BLaER1 treated with 17β-estradiol and CSF1 and Interleukin-3, amounts not matched to agents 10 nM and 100 nM (cell line): ENCODE measurements at regions not wholly inside any gene's neighbourhood (a gene's known extent, or its start where the extent isn't known, plus 50 kb on each side); places are given as distances from the start of the nearest gene placed in this dataset.
"Not testable (repeated sequence)": the region's sequence is repeated elsewhere in the genome, so short reads cannot be mapped to it uniquely, and the experiment has no call there.

Experiments used
- H3K27ac ChIP-seq, 11 experiments: shearing (Covaris generic); formaldehyde crosslinking; 2 replicates each; pipeline ENCODE4 v1.8.1; 2022
- H3K27me3 ChIP-seq, 11 experiments: shearing (Covaris generic); formaldehyde crosslinking; 2 replicates each; pipeline ENCODE4 v1.8.1; 2022
- H3K36me3 ChIP-seq, 11 experiments: shearing (Covaris generic); formaldehyde crosslinking; 2 replicates each; pipeline ENCODE4 v1.8.1; 2022
- H3K4me1 ChIP-seq, 10 experiments: shearing (Covaris generic); formaldehyde crosslinking; 2 replicates each; pipeline ENCODE4 v1.8.1; 2022
- H3K4me2 ChIP-seq, 11 experiments: shearing (Covaris generic); formaldehyde crosslinking; 2 replicates each; pipeline ENCODE4 v1.8.1; 2022
- H3K4me3 ChIP-seq, 10 experiments: shearing (Covaris generic); formaldehyde crosslinking; 2 replicates each; pipeline ENCODE4 v1.8.1; 2022
- H3K9ac ChIP-seq, 11 experiments: shearing (Covaris generic); formaldehyde crosslinking; 2 replicates each; pipeline ENCODE4 v1.8.1; 2022
- H3K9me3 ChIP-seq, 11 experiments: shearing (Covaris generic); formaldehyde crosslinking; replicated peaks in 1 of 11; 2 replicates each; pipeline ENCODE4 v1.8.1; 2022
- H4K20me1 ChIP-seq, 11 experiments: shearing (Covaris generic); formaldehyde crosslinking; 2 replicates each; pipeline ENCODE4 v1.8.1; 2022
- Cebpa-rat ChIP-seq, 11 experiments: shearing (Covaris generic); IDR thresholded peaks; 2 replicates each; pipeline ENCODE4 v1.8.1; 2022

DNA sequence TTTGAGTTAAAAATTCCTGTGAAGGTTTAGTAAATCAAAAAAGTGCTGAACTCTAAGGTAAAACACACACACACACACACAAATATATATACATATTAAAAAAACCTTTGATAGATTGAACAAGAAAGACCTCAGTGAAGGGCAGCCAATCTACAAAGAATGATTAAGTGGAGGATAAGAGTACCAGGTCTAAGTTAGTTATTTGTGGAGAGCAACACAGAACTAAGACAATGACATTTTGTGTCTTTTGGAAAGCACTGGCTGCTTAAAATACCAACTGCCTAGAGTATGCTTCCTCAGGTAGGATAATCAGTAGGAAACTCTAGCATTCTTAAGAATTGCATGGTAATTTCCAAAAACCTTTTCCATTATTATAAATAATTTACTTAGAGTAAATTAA, 481.4 kb upstream of the SYT4 start:
- Histone ChIP-seq H3K9ac (no peak overlapping the region), H3K4me2 (no peak overlapping the region), H4K20me1 (no peaks in the 10 kb centered on the region), H3K36me3 (no peaks in the 10 kb centered on the region), H3K9me3 (no peaks in the 10 kb centered on the region), H3K4me3 (no peak overlapping the region), H3K4me1 (peaks cover 0 to 19% (median 0%) of the 10 kb centered on the region in 10 experiments; a peak in 6 of 20 replicates), H3K27me3 (no peaks in the 10 kb centered on the region), H3K27ac (no peak overlapping the region)
- TF ChIP-seq Cebpa-rat (IDR thresholded peaks at IDR 0.05), result no peak

GRCh38 chr18:43760010-43760409, 482.7 kb upstream of the SYT4 start:
- TF ChIP-seq Cebpa-rat (IDR thresholded peaks at IDR 0.05), result no peak
- no peak overlapping the region for H3K9ac ChIP-seq
- no peak overlapping the region for H3K4me3 ChIP-seq
- no peak overlapping the region for H3K27ac ChIP-seq
- H3K36me3 ChIP-seq, result no peaks in the 10 kb centered on the region
- no peaks in the 10 kb centered on the region for H4K20me1 ChIP-seq
- peaks cover 0 to 19% (median 0%) of the 10 kb centered on the region in 10 experiments; a peak in 6 of 20 replicates for H3K4me1 ChIP-seq
- no peak overlapping the region for H3K4me2 ChIP-seq
- H3K27me3 ChIP-seq, result no peaks in the 10 kb centered on the region
- H3K9me3 ChIP-seq, result no peaks in the 10 kb centered on the region

GRCh38 chr18:43772907-43773306, 495.6 kb upstream of the SYT4 start:
- no peaks in the 10 kb centered on the region for H3K27me3 ChIP-seq
- H3K9ac ChIP-seq, result no peak overlapping the region
- no peaks in the 10 kb centered on the region for H3K36me3 ChIP-seq
- H3K9me3 ChIP-seq, result no peaks in the 10 kb centered on the region
- H3K27ac ChIP-seq, result no peak overlapping the region
- no peak overlapping the region for H3K4me3 ChIP-seq
- no peak overlapping the region for H3K4me2 ChIP-seq
- no peaks in the 10 kb centered on the region for H3K4me1 ChIP-seq
- H4K20me1 ChIP-seq, result no peaks in the 10 kb centered on the region
- TF ChIP-seq Cebpa-rat (IDR thresholded peaks at IDR 0.05), result no peak

DNA sequence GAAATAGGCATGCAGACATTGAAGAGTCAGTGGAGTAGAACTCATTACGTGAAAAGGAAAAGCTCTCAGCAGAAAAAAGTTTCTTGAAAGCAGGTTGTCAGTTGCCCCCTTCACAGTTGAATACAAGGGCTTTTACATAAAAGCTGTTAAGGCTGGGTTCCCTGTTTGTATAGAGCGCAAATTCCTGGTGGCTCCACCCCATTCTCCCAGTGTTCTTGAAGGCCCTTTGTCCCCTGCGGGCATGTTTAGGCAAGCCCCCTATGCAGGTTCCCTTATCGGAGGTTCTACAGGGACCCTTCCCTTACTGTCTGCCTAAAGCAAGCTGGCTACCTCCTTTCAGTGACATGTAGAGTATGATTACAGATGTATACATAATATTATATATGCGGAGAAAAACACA, 497.2 kb upstream of the SYT4 start:
- TF ChIP-seq Cebpa-rat (IDR thresholded peaks at IDR 0.05), result no peak
- Histone ChIP-seq H3K4me2 (no peak overlapping the region), H3K36me3 (no peaks in the 10 kb centered on the region), H4K20me1 (no peaks in the 10 kb centered on the region), H3K9me3 (no peaks in the 10 kb centered on the region), H3K4me3 (no peak overlapping the region), H3K4me1 (no peaks in the 10 kb centered on the region), H3K27ac (no peak overlapping the region), H3K27me3 (no peaks in the 10 kb centered on the region), H3K9ac (no peak overlapping the region)

GRCh38 chr18:43775591-43775990, 498.3 kb upstream of the SYT4 start:
- Histone ChIP-seq H3K36me3 (no peaks in the 10 kb centered on the region), H3K27ac (no peak overlapping the region), H3K27me3 (no peaks in the 10 kb centered on the region), H3K4me3 (no peak overlapping the region), H3K9me3 (no peaks in the 10 kb centered on the region), H3K9ac (no peak overlapping the region), H4K20me1 (no peaks in the 10 kb centered on the region), H3K4me1 (no peaks in the 10 kb centered on the region), H3K4me2 (no peak overlapping the region)
- no peak for TF ChIP-seq Cebpa-rat (IDR thresholded peaks at IDR 0.05)

- H3K4me1 ChIP-seq, result no peaks in the 10 kb centered on the region
- H3K9me3 ChIP-seq, result no peaks in the 10 kb centered on the region
- no peak overlapping the region for H3K27ac ChIP-seq
- no peak overlapping the region for H3K9ac ChIP-seq
- H3K36me3 ChIP-seq, result no peaks in the 10 kb centered on the region
- no peaks in the 10 kb centered on the region for H4K20me1 ChIP-seq
- no peak for TF ChIP-seq Cebpa-rat (IDR thresholded peaks at IDR 0.05)
- no peaks in the 10 kb centered on the region for H3K27me3 ChIP-seq
- H3K4me2 ChIP-seq, result no peak overlapping the region
- no peak overlapping the region for H3K4me3 ChIP-seq
Observed at GRCh38 chr18:43776997-43777396, 499.7 kb upstream of the SYT4 start.

GRCh38 chr18:43777636-43778304, 500.5 kb upstream of the SYT4 start:
- no peaks in the 10 kb centered on the region for H3K36me3 ChIP-seq
- H3K4me3 ChIP-seq, result no peak overlapping the region
- no peaks in the 10 kb centered on the region for H3K4me1 ChIP-seq
- H3K4me2 ChIP-seq, result no peak overlapping the region
- no peak overlapping the region for H3K9ac ChIP-seq
- H4K20me1 ChIP-seq, result no peaks in the 10 kb centered on the region
- no peaks in the 10 kb centered on the region for H3K27me3 ChIP-seq
- TF ChIP-seq Cebpa-rat (IDR thresholded peaks at IDR 0.05), result no peak
- H3K9me3 ChIP-seq, result no peaks in the 10 kb centered on the region
- H3K27ac ChIP-seq, result no peak overlapping the region

GRCh38 chr18:43780782-43781340, 503.6 kb upstream of the SYT4 start:
- Histone ChIP-seq H3K9me3 (no peaks in the 10 kb centered on the region), H3K4me3 (no peak overlapping the region), H3K27me3 (no peaks in the 10 kb centered on the region), H3K4me2 (no peak overlapping the region), H3K36me3 (no peaks in the 10 kb centered on the region), H3K9ac (no peak overlapping the region), H3K27ac (no peak overlapping the region), H4K20me1 (no peaks in the 10 kb centered on the region), H3K4me1 (no peaks in the 10 kb centered on the region)
- TF ChIP-seq Cebpa-rat (IDR thresholded peaks at IDR 0.05), result no peak

GRCh38 chr18:43785158-43785557, 507.9 kb upstream of the SYT4 start:
- no peaks in the 10 kb centered on the region for H3K36me3 ChIP-seq

GRCh38 chr18:43786893-43787292, 509.6 kb upstream of the SYT4 start:
- Histone ChIP-seq H3K27ac (no peak overlapping the region), H3K4me2 (no peak overlapping the region), H3K27me3 (no peaks in the 10 kb centered on the region), H3K9me3 (no peaks in the 10 kb centered on the region), H4K20me1 (no peaks in the 10 kb centered on the region), H3K9ac (no peak overlapping the region), H3K36me3 (no peaks in the 10 kb centered on the region), H3K4me3 (no peak overlapping the region), H3K4me1 (no peaks in the 10 kb centered on the region)
- no peak for TF ChIP-seq Cebpa-rat (IDR thresholded peaks at IDR 0.05)

More at GRCh38 chr18:43785158-43785557, 507.9 kb upstream of the SYT4 start:
- no peaks in the 10 kb centered on the region for H3K4me1 ChIP-seq
- H3K4me2 ChIP-seq, result no peak overlapping the region
- TF ChIP-seq Cebpa-rat (IDR thresholded peaks at IDR 0.05), result no peak
- H3K27me3 ChIP-seq, result no peaks in the 10 kb centered on the region
- H3K9ac ChIP-seq, result no peak overlapping the region
- H4K20me1 ChIP-seq, result no peaks in the 10 kb centered on the region
- no peak overlapping the region for H3K4me3 ChIP-seq
- H3K27ac ChIP-seq, result no peak overlapping the region
- H3K9me3 ChIP-seq, result no peaks in the 10 kb centered on the region

GRCh38 chr18:43787721-43788120, 510.4 kb upstream of the SYT4 start:
- not testable (repeated sequence) for H3K27ac ChIP-seq, H3K4me3 ChIP-seq

More at GRCh38 chr18:43787721-43788120, 510.4 kb upstream of the SYT4 start:
- H4K20me1 ChIP-seq, H3K9ac ChIP-seq, H3K9me3 ChIP-seq, H3K4me1 ChIP-seq, H3K27me3 ChIP-seq, H3K36me3 ChIP-seq, H3K4me2 ChIP-seq: not testable (repeated sequence)
